NCI-H1417 treated with DMSO at 0.1 percent for 48 hours (cell line): ENCODE measurements at regions not wholly inside any gene's neighbourhood (a gene's known extent, or its start where the extent isn't known, plus 50 kb on each side); places are given as distances from the start of the nearest gene placed in this dataset.
"Not testable (repeated sequence)": the region's sequence is repeated elsewhere in the genome, so short reads cannot be mapped to it uniquely, and the experiment has no call there.

Source experiments
- DNase-seq: peaks from one replicate; lab custom pipeline; 2025; lab: John Stamatoyannopoulos, UW

GRCh38 chr2:225814554-225814953, 415.0 kb downstream of the NYAP2 start:
- no peak for DNase-seq

GRCh38 chr2:225806105-225806504, 406.6 kb downstream of the NYAP2 start:
- DNase-seq, result no peak

GRCh38 chr2:225802076-225802475, 402.6 kb downstream of the NYAP2 start:
- not testable (repeated sequence) for DNase-seq

- DNase-seq, result no peak
These were observed 397.9 kb downstream of the NYAP2 start for GRCh38 chr2:225797394-225797793.

GRCh38 chr2:225794652-225795400, 395.3 kb downstream of the NYAP2 start:
- no peak for DNase-seq

- no peak for DNase-seq
These were observed 394.4 kb downstream of the NYAP2 start for GRCh38 chr2:225793736-225794550.

GRCh38 chr2:225788571-225789094, 389.1 kb downstream of the NYAP2 start:
- no peak for DNase-seq

GRCh38 chr2:225787497-225787896, 388.0 kb downstream of the NYAP2 start:
- DNase-seq, result no peak

- DNase-seq, result no peak
These were observed 382.5 kb downstream of the NYAP2 start for GRCh38 chr2:225781991-225782390.

- no peak for DNase-seq
These were observed 381.6 kb downstream of the NYAP2 start for GRCh38 chr2:225781145-225781544.

GRCh38 chr2:225779829-225780228, 380.3 kb downstream of the NYAP2 start:
- no peak for DNase-seq

- no peak for DNase-seq
These were observed 373.6 kb downstream of the NYAP2 start for GRCh38 chr2:225773148-225773547.

GRCh38 chr2:225771701-225772100, 372.2 kb downstream of the NYAP2 start:
- no peak for DNase-seq

GRCh38 chr2:225768741-225769140, 369.2 kb downstream of the NYAP2 start:
- DNase-seq, result no peak

- DNase-seq, result no peak
These were observed 366.9 kb downstream of the NYAP2 start for GRCh38 chr2:225766431-225766830.

- DNase-seq, result no peak
These were observed 366.3 kb downstream of the NYAP2 start for GRCh38 chr2:225765820-225766219.

GRCh38 chr2:225764346-225764745, 364.8 kb downstream of the NYAP2 start:
- DNase-seq, result no peak

GRCh38 chr2:225763711-225764110, 364.2 kb downstream of the NYAP2 start:
- DNase-seq, result no peak

- DNase-seq, result no peak
These were observed 361.9 kb downstream of the NYAP2 start for GRCh38 chr2:225761396-225761795.

- DNase-seq, result no peak
These were observed 357.7 kb downstream of the NYAP2 start for GRCh38 chr2:225757248-225757647.

- no peak for DNase-seq
These were observed 356.7 kb downstream of the NYAP2 start for GRCh38 chr2:225756198-225756597.

GRCh38 chr2:225748609-225749008, 349.1 kb downstream of the NYAP2 start:
- no peak for DNase-seq

- DNase-seq, result not testable (repeated sequence)
These were observed 344.5 kb downstream of the NYAP2 start for GRCh38 chr2:225743996-225744395.
